Lower leg skin (tissue), 3 donors: ENCODE measurements at regions not wholly inside any gene's neighbourhood (a gene's known extent, or its start where the extent isn't known, plus 50 kb on each side); places are given as distances from the start of the nearest gene placed in this dataset.

Experiments used
- CTCF ChIP-seq, 3 donors: fragments of 450-650 bp; IDR thresholded peaks; one replicate each; pipeline ENCODE4 v1.5.1; 2016; ENCODE audit warnings: antibody characterized with exemption in 3 of 3, mild to moderate bottlenecking in 3 of 3, moderate library complexity in 2 of 3
- POLR2A ChIP-seq, 2 donors: fragments of 450-650 bp; IDR thresholded peaks; one replicate each; pipeline ENCODE4 v1.6.1; 2016 to 2017; ENCODE audit warnings: antibody characterized with exemption in 2 of 2, mild to moderate bottlenecking in 1 of 2, moderate library complexity in 1 of 2

GRCh38 chr6:85388531-85388930 is 61.4 kb upstream of the NT5E start:
- no peak for TF ChIP-seq CTCF (IDR thresholded peaks at IDR 0.05)
- no peak for TF ChIP-seq POLR2A (IDR thresholded peaks at IDR 0.05)
